ENCODE measurements at regions not wholly inside any gene's neighbourhood (a gene's known extent, or its start where the extent isn't known, plus 50 kb on each side); places are given as distances from the start of the nearest gene placed in this dataset.

- H2AFZ ChIP-seq (ENCODE audit: low read length): no peak overlapping the region
- no peak overlapping the region for H2BK20ac ChIP-seq (ENCODE audit: low read length)
- H3K4me3 ChIP-seq (ENCODE audit: extremely low read depth in 1 of 4, insufficient read depth in 2 of 4, low read depth in 3 of 4, low read length in 4 of 4): no peak overlapping the region
- H3K4me1 ChIP-seq (replicated peaks in 1 of 4; ENCODE audit: control insufficient read depth in 3 of 4, insufficient read depth in 4 of 4, low read length in 3 of 4): peaks cover 2 to 7% (median 5%) of the 10 kb centered on the region in 4 experiments; a peak in 4 of 7 replicates
- H3K18ac ChIP-seq (ENCODE audit: extremely low read depth, low read length): no peak overlapping the region
- DNase-seq (ENCODE audit: low read depth in 1 of 2, low spot score in 2 of 2): no peak
- no peaks in the 10 kb centered on the region for H3K23me2 ChIP-seq (ENCODE audit: low read depth, low read length)
- no peak overlapping the region for H2AK5ac ChIP-seq (ENCODE audit: low read depth, low read length)
- no peak overlapping the region for H3K4ac ChIP-seq (replicated peaks; ENCODE audit: insufficient read length, low read depth, low read length)
- no peak overlapping the region for H4K5ac ChIP-seq (ENCODE audit: insufficient read length, low read depth, low read length)
- no peaks in the 10 kb centered on the region for H3K9me3 ChIP-seq (ENCODE audit: insufficient read depth in 2 of 2, low read depth in 1 of 2, low read length in 1 of 2)
- no peaks in the 10 kb centered on the region for H3K79me1 ChIP-seq (ENCODE audit: low read depth, low read length)
- H4K20me1 ChIP-seq (replicated peaks in 1 of 2; ENCODE audit: control insufficient read depth in 1 of 2, insufficient read depth in 2 of 2, low read length in 2 of 2): no peaks in the 10 kb centered on the region
- no peak for FAIRE-seq
- H4K8ac ChIP-seq (ENCODE audit: extremely low read depth, insufficient read depth, low read length): no peak overlapping the region
- H2BK120ac ChIP-seq (replicated peaks; ENCODE audit: low read depth, low read length): no peak overlapping the region
- no peak overlapping the region for H3K23ac ChIP-seq (ENCODE audit: insufficient read length)
- H3K27me3 ChIP-seq (replicated peaks in 1 of 4; ENCODE audit: control insufficient read depth in 3 of 4, extremely low read depth in 1 of 4, insufficient read depth in 3 of 4, low read length in 3 of 4): no peaks in the 10 kb centered on the region
- no peaks in the 10 kb centered on the region for H3K79me2 ChIP-seq (ENCODE audit: control insufficient read depth in 1 of 2, insufficient read depth in 2 of 2, low read length in 2 of 2)
- H3K9ac ChIP-seq (replicated peaks in 1 of 4; ENCODE audit: extremely low read depth in 1 of 4, low read depth in 3 of 4, low read length in 3 of 4): no peak overlapping the region
- CTCF ChIA-PET (ENCODE audit: partially characterized antibody): no interaction called here
- H3K36me3 ChIP-seq (ENCODE audit: control insufficient read depth in 2 of 4, insufficient read depth in 4 of 4, low read length in 3 of 4): no peaks in the 10 kb centered on the region
- H3K27ac ChIP-seq (ENCODE audit: low read depth, low read length): no peak overlapping the region
- no peak overlapping the region for H3K56ac ChIP-seq (replicated peaks; ENCODE audit: insufficient read length, low read depth, low read length)
- no peak overlapping the region for H2BK5ac ChIP-seq (ENCODE audit: low read depth, low read length)
- no peak overlapping the region for H3K14ac ChIP-seq (ENCODE audit: insufficient read length)
- H3K4me2 ChIP-seq (ENCODE audit: insufficient read depth in 1 of 2, low read depth in 2 of 2, low read length in 2 of 2): no peak overlapping the region
- H2BK12ac ChIP-seq (ENCODE audit: low read depth, low read length): no peak overlapping the region
- H2BK15ac ChIP-seq (ENCODE audit: low read length): no peak overlapping the region
- 92% methylated on average over 3 of the region's 3 CpGs; no CpG with 5 or more reads in 1 of the 2 experiments for WGBS, 2 experiments (ENCODE audit: extremely low coverage in 1 of 2, insufficient coverage in 1 of 2, insufficient read length in 1 of 2, insufficient replicate concordance in 2 of 2, low coverage in 1 of 2, low lambda C conversion rate in 2 of 2, missing lambda C conversion rate in 1 of 2)
- POLR2A ChIA-PET (ENCODE audit: partially characterized antibody): no interaction called here
- H4K91ac ChIP-seq (replicated peaks; ENCODE audit: insufficient read length, low read length): no peak overlapping the region
- TF ChIP-seq BACH1 (IDR thresholded peaks at IDR 0.05; ENCODE audit: low read length) (no peak), SP4 (IDR thresholded peaks at IDR 0.05; ENCODE audit: low read length) (no peak), BCL11A (IDR thresholded peaks at IDR 0.05; ENCODE audit: low read depth in 2 of 2, low read length in 2 of 2) (no peak), TCF12 (IDR thresholded peaks at IDR 0.05; ENCODE audit: low read depth, low read length) (no peak), JUN (IDR thresholded peaks at IDR 0.05; ENCODE audit: low read depth, low read length) (no peak), RXRA (IDR thresholded peaks at IDR 0.05; ENCODE audit: insufficient read depth, low read depth, low read length) (no peak), GTF2F1 (IDR thresholded peaks at IDR 0.05; ENCODE audit: borderline replicate concordance, low read depth, low read length) (no peak), EP300 (IDR thresholded peaks at IDR 0.05; ENCODE audit: borderline replicate concordance in 1 of 2, low read depth in 2 of 2, low read length in 2 of 2) (no peak), RAD21 (IDR thresholded peaks at IDR 0.05 in 1 of 2, conservative IDR thresholded peaks at IDR 0.05 in 1 of 2; ENCODE audit: low read depth in 2 of 2, low read length in 2 of 2) (no peak), SIX5 (IDR thresholded peaks at IDR 0.05; ENCODE audit: low read depth, low read length) (no peak), TEAD4 (IDR thresholded peaks at IDR 0.05; ENCODE audit: low read depth, low read length) (no peak), ASH2L (IDR thresholded peaks at IDR 0.05; ENCODE audit: low read length) (no peak)
- TF ChIP-seq, protein P1, sequence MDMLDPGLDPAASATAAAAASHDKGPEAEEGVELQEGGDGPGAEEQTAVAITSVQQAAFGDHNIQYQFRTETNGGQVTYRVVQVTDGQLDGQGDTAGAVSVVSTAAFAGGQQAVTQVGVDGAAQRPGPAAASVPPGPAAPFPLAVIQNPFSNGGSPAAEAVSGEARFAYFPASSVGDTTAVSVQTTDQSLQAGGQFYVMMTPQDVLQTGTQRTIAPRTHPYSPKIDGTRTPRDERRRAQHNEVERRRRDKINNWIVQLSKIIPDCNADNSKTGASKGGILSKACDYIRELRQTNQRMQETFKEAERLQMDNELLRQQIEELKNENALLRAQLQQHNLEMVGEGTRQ (IDR thresholded peaks at IDR 0.05; ENCODE audit: low read length): no peak
Observed at GRCh38 chr3:20245781-20246180, 59.8 kb upstream of the SGO1 start.
